ENCODE measurements at regions not wholly inside any gene's neighbourhood (a gene's known extent, or its start where the extent isn't known, plus 50 kb on each side); places are given as distances from the start of the nearest gene placed in this dataset.

DNA sequence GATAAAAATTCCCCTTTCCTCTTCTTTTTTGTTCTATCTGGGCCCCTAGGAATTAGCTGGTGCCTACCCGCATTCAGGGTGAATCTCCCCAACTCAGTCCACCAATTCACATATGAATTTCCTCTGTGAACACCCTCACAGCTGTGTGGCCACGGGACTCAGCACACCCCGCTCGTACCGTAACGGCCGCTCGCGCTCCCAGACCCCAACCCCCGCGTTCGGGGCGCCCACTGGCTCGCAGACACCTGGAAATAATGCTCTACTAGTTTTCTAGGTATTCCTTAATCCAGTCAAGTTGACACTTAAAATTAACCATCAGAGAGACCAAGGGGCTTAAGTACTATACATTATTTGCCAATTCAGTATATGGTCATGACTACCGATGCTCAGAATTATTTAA lies 1702.1 kb upstream of the PCDH20 start:
- no peak for TF ChIP-seq MAX (IDR thresholded peaks at IDR 0.05)
- no peak for TF ChIP-seq CREB1 (IDR thresholded peaks at IDR 0.05; ENCODE audit: low read depth)
- TF ChIP-seq EP300 (IDR thresholded peaks at IDR 0.05; ENCODE audit: borderline replicate concordance): no peak
- TF ChIP-seq NFIC (IDR thresholded peaks at IDR 0.05): no peak
- TF ChIP-seq ZBTB7A (IDR thresholded peaks at IDR 0.05; ENCODE audit: low read depth): no peak
- no peak for TF ChIP-seq EGR1 (IDR thresholded peaks at IDR 0.05)
- no peak for TF ChIP-seq REST (IDR thresholded peaks at IDR 0.05; ENCODE audit: low read depth)
- TF ChIP-seq TEAD4 (IDR thresholded peaks at IDR 0.05): no peak
- TF ChIP-seq, protein P1, sequence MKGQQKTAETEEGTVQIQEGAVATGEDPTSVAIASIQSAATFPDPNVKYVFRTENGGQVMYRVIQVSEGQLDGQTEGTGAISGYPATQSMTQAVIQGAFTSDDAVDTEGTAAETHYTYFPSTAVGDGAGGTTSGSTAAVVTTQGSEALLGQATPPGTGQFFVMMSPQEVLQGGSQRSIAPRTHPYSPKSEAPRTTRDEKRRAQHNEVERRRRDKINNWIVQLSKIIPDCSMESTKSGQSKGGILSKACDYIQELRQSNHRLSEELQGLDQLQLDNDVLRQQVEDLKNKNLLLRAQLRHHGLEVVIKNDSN (IDR thresholded peaks at IDR 0.05): no peak
